ENCODE measurements at regions not wholly inside any gene's neighbourhood (a gene's known extent, or its start where the extent isn't known, plus 50 kb on each side); places are given as distances from the start of the nearest gene placed in this dataset.

DNA sequence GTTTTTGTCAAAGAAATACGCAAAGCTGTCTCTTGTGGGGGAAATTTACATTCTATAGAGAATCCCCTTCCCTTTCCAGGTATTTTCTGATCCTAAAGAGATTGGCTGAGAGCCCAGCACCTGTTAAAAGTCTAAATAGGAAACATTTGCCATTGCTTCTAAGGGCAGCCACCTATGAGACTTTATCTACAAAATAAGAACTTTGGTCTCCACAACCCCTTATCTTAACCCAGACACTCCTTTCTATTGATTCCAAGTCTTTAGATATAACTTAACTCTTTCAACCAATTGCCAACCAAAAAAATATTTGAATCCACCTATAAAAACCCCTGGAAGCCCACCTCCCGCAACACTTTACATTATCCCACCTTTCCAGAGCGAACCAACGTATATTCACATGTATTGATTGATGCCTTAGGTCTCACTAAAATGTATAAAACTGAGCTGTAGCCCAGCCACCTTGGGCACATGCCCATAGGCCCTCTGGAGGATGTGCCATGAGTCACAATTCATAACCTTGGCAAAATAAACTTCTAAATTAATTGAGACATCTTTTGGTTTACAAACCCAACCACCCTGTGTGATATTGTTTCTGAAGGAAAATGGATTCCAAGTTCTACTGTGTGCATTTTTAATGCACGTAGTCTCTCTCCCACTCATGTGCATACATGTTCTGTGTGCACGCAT, 211.4 kb downstream of the GAS1 start:
- H3K9me3 ChIP-seq (ENCODE audit: control insufficient read depth in 3 of 3, low read length in 3 of 3), result no peaks in the 10 kb centered on the region
- no peak overlapping the region for H3K4me3 ChIP-seq (ENCODE audit: low read length in 3 of 3)
- no peaks in the 10 kb centered on the region for H3K36me3 ChIP-seq (ENCODE audit: control insufficient read depth in 3 of 3, insufficient read depth in 3 of 3, low read length in 3 of 3)
- H3K27me3 ChIP-seq (ENCODE audit: control insufficient read depth in 3 of 3, insufficient read depth in 3 of 3, low read length in 3 of 3), result peaks cover 0 to 2% (median 0%) of the 10 kb centered on the region in 3 donors
- no peak overlapping the region for H3K9ac ChIP-seq (ENCODE audit: low read depth in 1 of 3, low read length in 3 of 3)
- peaks cover 0 to 12% (median 6%) of the 10 kb centered on the region in 3 donors for H3K4me1 ChIP-seq (ENCODE audit: control insufficient read depth in 3 of 3, insufficient read depth in 3 of 3, low read length in 3 of 3)
- no peak overlapping the region for H3K27ac ChIP-seq (ENCODE audit: low read depth, low read length)

DNA sequence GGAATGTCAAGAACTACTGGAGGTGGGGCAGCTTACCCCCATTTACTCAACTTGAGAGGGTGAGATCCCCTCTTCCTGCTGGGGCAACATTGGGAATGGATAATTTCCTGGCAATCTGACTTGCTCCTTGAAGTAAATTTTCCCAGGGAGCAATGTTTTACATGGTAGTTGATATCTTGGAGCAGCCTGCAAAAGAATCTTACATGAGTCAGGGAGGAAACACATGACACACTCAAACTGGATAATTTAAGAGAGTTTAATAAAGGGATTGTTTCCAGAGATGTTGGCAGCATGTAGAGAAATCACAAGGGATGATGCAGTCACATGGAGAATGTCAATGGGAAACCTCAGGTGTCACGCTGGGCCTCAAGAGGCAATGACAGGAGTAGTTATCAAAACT, 212.5 kb downstream of the GAS1 start:
- H3K9ac ChIP-seq (ENCODE audit: low read depth in 1 of 3, low read length in 3 of 3), result no peak overlapping the region
- H3K9me3 ChIP-seq (ENCODE audit: control insufficient read depth in 3 of 3, low read length in 3 of 3), result no peaks in the 10 kb centered on the region
- H3K27me3 ChIP-seq (ENCODE audit: control insufficient read depth in 3 of 3, insufficient read depth in 3 of 3, low read length in 3 of 3), result peaks cover 0 to 2% (median 0%) of the 10 kb centered on the region in 3 donors
- no peak overlapping the region for H3K27ac ChIP-seq (ENCODE audit: low read depth, low read length)
- H3K36me3 ChIP-seq (ENCODE audit: control insufficient read depth in 3 of 3, insufficient read depth in 3 of 3, low read length in 3 of 3), result no peaks in the 10 kb centered on the region
- H3K4me3 ChIP-seq (ENCODE audit: low read length in 3 of 3), result no peak overlapping the region
- peaks cover 0 to 12% (median 6%) of the 10 kb centered on the region in 3 donors for H3K4me1 ChIP-seq (ENCODE audit: control insufficient read depth in 3 of 3, insufficient read depth in 3 of 3, low read length in 3 of 3)

DNA sequence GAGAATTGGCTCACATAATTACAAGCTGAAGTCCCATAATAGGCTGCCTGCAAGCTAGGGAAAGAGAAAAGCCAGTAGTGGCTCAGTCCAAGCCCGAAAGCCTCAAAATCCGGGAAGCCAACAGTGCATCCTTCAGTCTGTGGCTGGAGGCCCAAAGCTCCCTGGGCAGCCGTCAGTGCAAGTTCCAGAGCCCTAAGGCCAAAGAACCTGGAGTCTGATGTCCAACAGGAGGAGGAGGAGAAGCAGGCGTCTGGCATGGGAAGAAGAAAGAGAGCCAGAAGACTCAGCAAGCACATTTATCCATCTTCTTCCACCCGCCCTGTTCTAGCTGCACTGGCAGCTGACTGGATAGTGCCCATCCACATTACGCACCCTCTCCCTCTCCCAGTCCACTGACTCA, 213.4 kb downstream of the GAS1 start:
- H3K4me1 ChIP-seq (ENCODE audit: control insufficient read depth in 3 of 3, insufficient read depth in 3 of 3, low read length in 3 of 3), result peaks cover 0 to 12% (median 6%) of the 10 kb centered on the region in 3 donors
- no peaks in the 10 kb centered on the region for H3K36me3 ChIP-seq (ENCODE audit: control insufficient read depth in 3 of 3, insufficient read depth in 3 of 3, low read length in 3 of 3)
- no peak overlapping the region for H3K9ac ChIP-seq (ENCODE audit: low read depth in 1 of 3, low read length in 3 of 3)
- H3K27ac ChIP-seq (ENCODE audit: low read depth, low read length), result no peak overlapping the region
- H3K9me3 ChIP-seq (ENCODE audit: control insufficient read depth in 3 of 3, low read length in 3 of 3), result no peaks in the 10 kb centered on the region
- no peak overlapping the region for H3K4me3 ChIP-seq (ENCODE audit: low read length in 3 of 3)
- H3K27me3 ChIP-seq (ENCODE audit: control insufficient read depth in 3 of 3, insufficient read depth in 3 of 3, low read length in 3 of 3), result peaks cover 0 to 2% (median 0%) of the 10 kb centered on the region in 3 donors

DNA sequence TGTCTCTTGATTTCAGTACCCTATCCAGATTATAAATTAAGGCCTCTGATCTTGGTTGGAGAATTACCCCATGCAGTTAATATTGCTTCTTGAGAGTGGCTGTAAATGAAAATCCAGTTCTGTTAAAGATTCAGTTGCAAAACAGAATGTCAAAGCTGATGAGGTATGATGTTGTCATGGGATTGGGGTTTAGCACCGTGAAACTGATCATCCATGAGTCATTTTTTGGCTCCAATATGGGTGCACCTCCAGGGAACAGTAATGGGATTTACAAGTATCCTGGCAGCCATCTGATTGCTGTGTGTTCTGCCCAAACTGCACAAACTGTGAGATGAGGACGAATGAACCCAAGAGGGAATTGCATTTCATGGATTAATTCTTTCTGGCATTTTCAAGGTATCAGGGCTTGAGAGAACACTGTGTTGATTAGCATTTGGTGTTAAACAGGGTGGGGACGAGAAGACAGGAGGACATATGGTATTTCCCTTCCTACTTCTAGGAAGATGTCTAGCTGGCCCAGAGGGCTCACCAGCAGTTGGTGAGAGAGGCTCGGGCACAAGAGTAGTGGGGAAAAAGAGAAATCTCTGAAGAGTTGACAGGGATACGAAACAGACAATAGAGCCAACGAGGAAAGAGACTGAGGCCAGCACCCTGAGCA, 214.7 kb downstream of the GAS1 start:
- Histone ChIP-seq H3K27me3 (ENCODE audit: control insufficient read depth in 3 of 3, insufficient read depth in 3 of 3, low read length in 3 of 3) (no peaks in the 10 kb centered on the region), H3K27ac (ENCODE audit: low read depth, low read length) (peak overlapping the region; percentile 9), H3K36me3 (ENCODE audit: control insufficient read depth in 3 of 3, insufficient read depth in 3 of 3, low read length in 3 of 3) (no peaks in the 10 kb centered on the region), H3K4me3 (ENCODE audit: low read length in 3 of 3) (no peak overlapping the region), H3K9me3 (ENCODE audit: control insufficient read depth in 3 of 3, low read length in 3 of 3) (no peaks in the 10 kb centered on the region), H3K4me1 (ENCODE audit: control insufficient read depth in 3 of 3, insufficient read depth in 3 of 3, low read length in 3 of 3) (peaks cover 0 to 12% (median 6%) of the 10 kb centered on the region in 3 donors), H3K9ac (ENCODE audit: low read depth in 1 of 3, low read length in 3 of 3) (no peak overlapping the region)

DNA sequence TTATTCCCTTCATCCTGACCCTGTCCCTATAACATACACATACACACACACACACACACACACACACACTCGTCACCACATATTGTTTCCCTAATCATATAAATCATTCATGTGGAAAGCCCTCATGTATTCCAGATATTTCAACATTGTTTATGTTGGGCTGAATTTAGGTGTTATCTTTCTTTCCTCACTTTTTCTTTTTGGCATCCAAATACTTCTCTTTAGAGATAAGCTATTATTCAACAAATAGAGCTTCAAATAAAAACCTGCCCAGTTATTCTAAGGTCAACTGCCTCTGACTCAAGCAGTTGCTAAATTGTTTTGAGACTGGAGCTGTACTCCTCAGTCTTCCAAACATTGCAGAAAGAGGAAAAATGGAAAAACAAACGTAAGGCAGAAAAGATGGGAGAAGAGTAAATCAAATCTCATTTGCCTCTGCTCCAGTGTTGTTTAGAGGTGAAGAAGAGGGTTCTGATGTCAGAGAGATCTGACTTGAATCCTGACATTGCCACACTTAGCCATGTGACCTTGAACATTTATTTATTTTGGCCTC, 215.7 kb downstream of the GAS1 start:
- Histone ChIP-seq H3K27ac (ENCODE audit: low read depth, low read length) (no peak overlapping the region), H3K9me3 (ENCODE audit: control insufficient read depth in 3 of 3, low read length in 3 of 3) (no peaks in the 10 kb centered on the region), H3K27me3 (ENCODE audit: control insufficient read depth in 3 of 3, insufficient read depth in 3 of 3, low read length in 3 of 3) (no peaks in the 10 kb centered on the region), H3K4me3 (ENCODE audit: low read length in 3 of 3) (no peak overlapping the region), H3K9ac (ENCODE audit: low read depth in 1 of 3, low read length in 3 of 3) (no peak overlapping the region), H3K4me1 (ENCODE audit: control insufficient read depth in 3 of 3, insufficient read depth in 3 of 3, low read length in 3 of 3) (peaks cover 0 to 12% (median 6%) of the 10 kb centered on the region in 3 donors), H3K36me3 (ENCODE audit: control insufficient read depth in 3 of 3, insufficient read depth in 3 of 3, low read length in 3 of 3) (no peaks in the 10 kb centered on the region)

DNA sequence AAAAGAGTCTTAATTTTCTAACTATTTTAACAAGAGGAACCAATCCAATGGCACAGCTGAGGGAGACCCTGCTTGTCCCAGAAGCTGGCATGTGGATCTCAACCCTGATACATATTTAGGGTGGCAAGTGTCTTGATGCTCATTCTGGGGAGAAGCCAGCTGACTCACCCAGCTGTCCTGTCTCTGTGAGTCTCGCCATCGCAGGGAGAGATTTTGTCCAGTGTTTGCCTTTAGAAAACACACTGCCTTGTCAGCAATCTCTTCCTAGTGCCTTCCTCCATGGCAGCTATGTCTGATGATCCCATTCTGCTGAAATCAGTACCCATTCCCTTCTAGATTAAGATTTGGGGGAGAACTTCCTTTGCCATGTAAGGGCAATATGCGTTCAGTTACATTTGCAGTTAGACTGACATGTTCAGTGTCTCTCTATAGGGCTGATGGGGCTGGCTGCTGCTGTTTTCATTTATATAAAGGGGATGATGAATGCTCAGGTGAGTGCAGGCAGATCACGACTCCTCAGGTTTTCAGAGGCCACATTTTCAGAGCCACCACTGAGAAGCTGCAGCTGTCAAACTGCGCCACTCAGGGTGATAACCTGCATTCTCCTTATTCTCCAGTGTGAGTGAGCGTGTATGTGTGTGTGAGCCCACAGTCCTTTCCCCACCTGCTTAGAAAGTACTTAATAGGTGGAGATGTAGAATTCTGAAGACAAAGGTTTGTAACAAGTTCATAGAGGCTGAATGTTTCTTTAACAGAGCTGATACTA, 217.0 kb downstream of the GAS1 start:
- Histone ChIP-seq H3K9me3 (ENCODE audit: control insufficient read depth in 3 of 3, low read length in 3 of 3) (no peaks in the 10 kb centered on the region), H3K4me1 (ENCODE audit: control insufficient read depth in 3 of 3, insufficient read depth in 3 of 3, low read length in 3 of 3) (peaks cover 0 to 12% (median 6%) of the 10 kb centered on the region in 3 donors), H3K27me3 (ENCODE audit: control insufficient read depth in 3 of 3, insufficient read depth in 3 of 3, low read length in 3 of 3) (no peaks in the 10 kb centered on the region), H3K4me3 (ENCODE audit: low read length in 3 of 3) (no peak overlapping the region), H3K36me3 (ENCODE audit: control insufficient read depth in 3 of 3, insufficient read depth in 3 of 3, low read length in 3 of 3) (no peaks in the 10 kb centered on the region), H3K9ac (ENCODE audit: low read depth in 1 of 3, low read length in 3 of 3) (no peak overlapping the region), H3K27ac (ENCODE audit: low read depth, low read length) (no peak overlapping the region)

DNA sequence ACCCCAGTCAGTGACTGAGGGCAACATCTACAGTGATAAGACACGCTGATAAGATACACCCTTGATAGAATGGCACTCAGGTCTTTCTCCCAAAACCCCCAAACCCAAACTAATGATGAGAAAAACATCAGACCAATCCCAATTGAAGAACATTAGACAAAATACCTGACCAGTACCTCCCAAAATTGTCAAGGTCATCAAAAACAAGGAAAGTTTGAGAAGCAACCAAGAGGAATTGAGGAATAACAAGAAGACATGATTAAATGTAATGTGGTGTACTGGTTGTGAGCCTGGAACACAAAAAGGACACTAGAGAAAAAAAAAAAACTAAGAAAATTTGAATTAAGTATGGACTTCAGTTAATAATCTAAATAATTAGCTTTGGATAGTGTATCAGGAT, 222.8 kb downstream of the GAS1 start:
- Histone ChIP-seq H3K27ac (ENCODE audit: low read depth, low read length) (no peak overlapping the region), H3K9me3 (ENCODE audit: control insufficient read depth in 3 of 3, low read length in 3 of 3) (no peaks in the 10 kb centered on the region)

DNA sequence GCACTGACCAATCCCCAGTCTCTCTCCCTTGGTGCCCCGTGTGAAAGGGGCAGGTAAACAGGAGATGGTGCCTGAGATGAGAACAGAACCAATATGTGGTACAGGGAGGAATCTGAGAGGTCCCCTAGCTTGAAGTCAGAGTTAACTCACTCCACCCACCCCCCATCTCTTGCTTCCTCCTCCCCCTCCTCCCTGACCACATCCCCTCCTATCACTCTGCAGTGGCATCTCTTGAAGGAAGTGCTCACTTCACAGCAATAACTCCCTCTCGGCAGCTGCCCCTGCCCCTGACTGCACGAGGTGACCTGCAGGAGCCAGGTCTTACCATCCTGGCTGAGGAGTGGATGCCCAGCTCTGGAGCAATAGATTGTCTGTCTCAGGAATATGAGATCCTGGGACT, 224.0 kb downstream of the GAS1 start:
- Histone ChIP-seq H3K27me3 (ENCODE audit: control insufficient read depth in 3 of 3, insufficient read depth in 3 of 3, low read length in 3 of 3) (no peaks in the 10 kb centered on the region), H3K27ac (ENCODE audit: low read depth, low read length) (no peak overlapping the region)

More for the DNA sequence above, 222.8 kb downstream of the GAS1 start:
- Histone ChIP-seq H3K4me1 (ENCODE audit: control insufficient read depth in 3 of 3, insufficient read depth in 3 of 3, low read length in 3 of 3) (peaks cover 0 to 11% (median 3%) of the 10 kb centered on the region in 3 donors), H3K4me3 (ENCODE audit: low read length in 3 of 3) (no peak overlapping the region), H3K27me3 (ENCODE audit: control insufficient read depth in 3 of 3, insufficient read depth in 3 of 3, low read length in 3 of 3) (no peaks in the 10 kb centered on the region), H3K9ac (ENCODE audit: low read depth in 1 of 3, low read length in 3 of 3) (no peak overlapping the region), H3K36me3 (ENCODE audit: control insufficient read depth in 3 of 3, insufficient read depth in 3 of 3, low read length in 3 of 3) (no peaks in the 10 kb centered on the region)

DNA sequence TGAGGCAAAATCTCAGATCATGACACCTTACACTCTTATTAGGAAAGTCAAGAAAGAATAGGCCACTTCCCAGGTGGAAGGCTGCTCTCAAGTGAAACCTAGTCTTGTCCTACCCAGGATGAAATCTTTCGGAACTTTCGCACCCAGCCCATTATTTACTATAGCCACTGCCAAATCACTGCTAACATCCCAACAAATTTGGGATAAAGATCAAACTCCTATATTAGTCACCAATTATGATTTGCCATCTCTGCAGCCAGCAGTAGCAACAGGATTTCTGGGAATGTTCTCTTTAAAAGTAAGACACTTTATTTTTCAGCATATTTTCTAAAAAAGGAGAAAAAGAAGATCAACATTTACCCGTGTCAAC, 224.6 kb downstream of the GAS1 start:
- no peaks in the 10 kb centered on the region for H3K9me3 ChIP-seq (ENCODE audit: control insufficient read depth in 3 of 3, low read length in 3 of 3)
- no peaks in the 10 kb centered on the region for H3K27me3 ChIP-seq (ENCODE audit: control insufficient read depth in 3 of 3, insufficient read depth in 3 of 3, low read length in 3 of 3)
- no peaks in the 10 kb centered on the region for H3K36me3 ChIP-seq (ENCODE audit: control insufficient read depth in 3 of 3, insufficient read depth in 3 of 3, low read length in 3 of 3)
- H3K27ac ChIP-seq (ENCODE audit: low read depth, low read length), result peak overlapping the region; percentile 46
- peaks cover 0 to 14% (median 3%) of the 10 kb centered on the region in 3 donors for H3K4me1 ChIP-seq (ENCODE audit: control insufficient read depth in 3 of 3, insufficient read depth in 3 of 3, low read length in 3 of 3)
- H3K9ac ChIP-seq (ENCODE audit: low read depth in 1 of 3, low read length in 3 of 3), result no peak overlapping the region
- H3K4me3 ChIP-seq (ENCODE audit: low read length in 3 of 3), result no peak overlapping the region

More for the DNA sequence above, 224.0 kb downstream of the GAS1 start:
- Histone ChIP-seq H3K4me3 (ENCODE audit: low read length in 3 of 3) (no peak overlapping the region), H3K9ac (ENCODE audit: low read depth in 1 of 3, low read length in 3 of 3) (no peak overlapping the region), H3K9me3 (ENCODE audit: control insufficient read depth in 3 of 3, low read length in 3 of 3) (no peaks in the 10 kb centered on the region), H3K36me3 (ENCODE audit: control insufficient read depth in 3 of 3, insufficient read depth in 3 of 3, low read length in 3 of 3) (no peaks in the 10 kb centered on the region), H3K4me1 (ENCODE audit: control insufficient read depth in 3 of 3, insufficient read depth in 3 of 3, low read length in 3 of 3) (peaks cover 0 to 14% (median 3%) of the 10 kb centered on the region in 3 donors)
